ENCODE measurements at regions not wholly inside any gene's neighbourhood (a gene's known extent, or its start where the extent isn't known, plus 50 kb on each side); places are given as distances from the start of the nearest gene placed in this dataset.
"Not testable (repeated sequence)": the region's sequence is repeated elsewhere in the genome, so short reads cannot be mapped to it uniquely, and the experiment has no call there.

DNA sequence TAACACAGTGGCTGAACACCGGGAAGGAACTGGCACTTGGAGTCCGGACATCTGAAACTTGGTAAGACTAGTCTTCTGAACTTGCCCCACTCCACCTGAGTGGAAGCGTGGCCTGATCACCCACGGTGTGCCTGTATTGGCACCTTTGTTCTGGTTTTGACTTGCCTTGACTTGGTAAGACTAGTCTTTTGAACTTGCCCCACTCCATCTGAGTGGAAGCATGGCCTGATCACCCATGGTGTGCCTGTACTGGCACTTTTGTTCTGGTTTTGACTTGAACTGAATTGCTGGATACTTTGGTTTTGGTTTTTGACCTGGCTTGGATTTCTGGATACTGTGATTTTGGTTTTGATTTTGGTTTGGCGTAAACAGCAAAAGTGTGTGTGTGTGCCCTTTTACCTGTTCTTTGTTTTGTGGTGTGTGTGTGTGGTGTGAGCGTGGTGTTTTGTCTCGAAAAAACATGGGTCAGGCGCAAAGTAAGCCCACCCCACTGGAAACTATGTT, 84.1 kb upstream of the ADGRA3 start:
- TF ChIP-seq, protein P1, sequence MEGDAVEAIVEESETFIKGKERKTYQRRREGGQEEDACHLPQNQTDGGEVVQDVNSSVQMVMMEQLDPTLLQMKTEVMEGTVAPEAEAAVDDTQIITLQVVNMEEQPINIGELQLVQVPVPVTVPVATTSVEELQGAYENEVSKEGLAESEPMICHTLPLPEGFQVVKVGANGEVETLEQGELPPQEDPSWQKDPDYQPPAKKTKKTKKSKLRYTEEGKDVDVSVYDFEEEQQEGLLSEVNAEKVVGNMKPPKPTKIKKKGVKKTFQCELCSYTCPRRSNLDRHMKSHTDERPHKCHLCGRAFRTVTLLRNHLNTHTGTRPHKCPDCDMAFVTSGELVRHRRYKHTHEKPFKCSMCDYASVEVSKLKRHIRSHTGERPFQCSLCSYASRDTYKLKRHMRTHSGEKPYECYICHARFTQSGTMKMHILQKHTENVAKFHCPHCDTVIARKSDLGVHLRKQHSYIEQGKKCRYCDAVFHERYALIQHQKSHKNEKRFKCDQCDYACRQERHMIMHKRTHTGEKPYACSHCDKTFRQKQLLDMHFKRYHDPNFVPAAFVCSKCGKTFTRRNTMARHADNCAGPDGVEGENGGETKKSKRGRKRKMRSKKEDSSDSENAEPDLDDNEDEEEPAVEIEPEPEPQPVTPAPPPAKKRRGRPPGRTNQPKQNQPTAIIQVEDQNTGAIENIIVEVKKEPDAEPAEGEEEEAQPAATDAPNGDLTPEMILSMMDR (conservative IDR thresholded peaks at IDR 0.05 in 1 of 2, IDR thresholded peaks at IDR 0.05 in 1 of 2; ENCODE audit: low read depth in 1 of 2, low read length in 2 of 2) = not testable (repeated sequence)
- not testable (repeated sequence) for TF ChIP-seq EZH2 (IDR thresholded peaks at IDR 0.05; ENCODE audit: low read length, missing control alignments)

Data from fibroblast of lung (primary cell).